Head of caudate nucleus (tissue), 42 donors: ENCODE measurements at regions not wholly inside any gene's neighbourhood (a gene's known extent, or its start where the extent isn't known, plus 50 kb on each side); places are given as distances from the start of the nearest gene placed in this dataset.
A peak's percentile ranks its signal among the peaks of the same experiment; 100 is the strongest.
"Not testable (repeated sequence)": the region's sequence is repeated elsewhere in the genome, so short reads cannot be mapped to it uniquely, and the experiment has no call there.

Experiments used
- DNase-seq, 42 donors: peaks; one replicate each; pipeline versions ENCODE4 v3.0.0 to v3.0.0-alpha.2; 2020 to 2021; ENCODE audit warnings: mixed read lengths in 7 of 42
- intact Hi-C: fragments of 100-400 bp; cut with DNase I; formaldehyde crosslinking; loops from one replicate; pipeline ENCODE4 v1.15.0; 2022

GRCh38 chr15:24823473-24823872, 131.3 kb upstream of the SNRPN start:
- peak; percentile 28 to 85 (median 71) for DNase-seq
- intact Hi-C loops: no loop called here

- intact Hi-C loops: no loop called here
- no peak for DNase-seq
These were observed 122.5 kb upstream of the SNRPN start for GRCh38 chr15:24832282-24832681.

GRCh38 chr15:24835301-24835700, 119.5 kb upstream of the SNRPN start:
- intact Hi-C loops: no loop called here
- DNase-seq: no peak

- intact Hi-C loops: no loop called here
- DNase-seq: peak; percentile 19 to 81 (median 56)
These were observed 106.7 kb upstream of the SNRPN start for GRCh38 chr15:24848050-24848449.

GRCh38 chr15:24856397-24857390, 98.1 kb upstream of the SNRPN start:
- intact Hi-C loops: no loop called here
- DNase-seq: peak; percentile 37 to 88 (median 74)

- DNase-seq: peak in 13 of 42 donors; percentile 4 to 54 (median 20)
- intact Hi-C loops: no loop called here
These were observed 97.0 kb upstream of the SNRPN start for GRCh38 chr15:24857763-24858162.

- DNase-seq, intact Hi-C loops: not testable (repeated sequence)
These were observed 96.6 kb upstream of the SNRPN start for GRCh38 chr15:24858183-24858582.

GRCh38 chr15:24858737-24859601, 95.8 kb upstream of the SNRPN start:
- no peak for DNase-seq
- intact Hi-C loops: no loop called here

- intact Hi-C loops: no loop called here
- no peak for DNase-seq
These were observed 93.6 kb upstream of the SNRPN start for GRCh38 chr15:24861014-24861690.

GRCh38 chr15:24862726-24863521, 91.9 kb upstream of the SNRPN start:
- peak in 12 of 42 donors; percentile 6 to 61 (median 31) for DNase-seq
- intact Hi-C loops: no loop called here

- intact Hi-C loops: no loop called here
- DNase-seq: no peak
These were observed 89.5 kb upstream of the SNRPN start for GRCh38 chr15:24865303-24865702.

GRCh38 chr15:24877174-24877573, 77.6 kb upstream of the SNRPN start:
- intact Hi-C loops: no loop called here
- no peak for DNase-seq

GRCh38 chr15:24878153-24878552, 76.6 kb upstream of the SNRPN start:
- intact Hi-C loops: no loop called here
- peak in 41 of 42 donors; percentile 17 to 80 (median 60) for DNase-seq

GRCh38 chr15:24879492-24879891, 75.3 kb upstream of the SNRPN start:
- DNase-seq: no peak
- intact Hi-C loops: no loop called here

GRCh38 chr15:24880663-24881062, 74.1 kb upstream of the SNRPN start:
- DNase-seq: no peak
- intact Hi-C loops: no loop called here

- intact Hi-C loops: no loop called here
- no peak for DNase-seq
These were observed 68.2 kb upstream of the SNRPN start for GRCh38 chr15:24886538-24886937.

GRCh38 chr15:24898715-24899272, 56.0 kb upstream of the SNRPN start:
- no peak for DNase-seq
- intact Hi-C loops: no loop called here

GRCh38 chr15:24899367-24899766, 55.4 kb upstream of the SNRPN start:
- intact Hi-C loops: no loop called here
- DNase-seq: no peak
